AG04449 (cell line): ENCODE measurements at regions not wholly inside any gene's neighbourhood (a gene's known extent, or its start where the extent isn't known, plus 50 kb on each side); places are given as distances from the start of the nearest gene placed in this dataset.

Experiments
- CTCF ChIA-PET: fragments of 350-600 bp; formaldehyde crosslinking; extraction: SDS; loops from one replicate; lab custom pipeline; 2021; ENCODE audit warnings: antibody characterized with exemption; lab: Yijun Ruan, JAX
- POLR2A ChIA-PET: fragments of 400-600, 350-600 bp; formaldehyde crosslinking; extraction: SDS; loops from one replicate; lab custom pipeline; 2020; ENCODE audit warnings: antibody characterized with exemption, inconsistent platforms; lab: Yijun Ruan, JAX
- DNase-seq: peaks from one replicate; pipeline ENCODE4 v3.0.0-alpha.2; 2010; ENCODE audit warnings: low read depth, low spot score
- H3K4me3 ChIP-seq: 2 replicates; pipeline ENCODE4 v1.5.1; 2011; ENCODE audit warnings: low read depth, mild to moderate bottlenecking, control low read depth, low read length
- CTCF ChIP-seq: IDR thresholded peaks from one replicate; pipeline ENCODE4 v1.5.1; 2011; ENCODE audit warnings: mild to moderate bottlenecking, moderate library complexity, low read length, control low read depth, inconsistent platforms; ENCODE audit not compliant: insufficient read depth; ENCODE audit errors: missing control alignments

DNA sequence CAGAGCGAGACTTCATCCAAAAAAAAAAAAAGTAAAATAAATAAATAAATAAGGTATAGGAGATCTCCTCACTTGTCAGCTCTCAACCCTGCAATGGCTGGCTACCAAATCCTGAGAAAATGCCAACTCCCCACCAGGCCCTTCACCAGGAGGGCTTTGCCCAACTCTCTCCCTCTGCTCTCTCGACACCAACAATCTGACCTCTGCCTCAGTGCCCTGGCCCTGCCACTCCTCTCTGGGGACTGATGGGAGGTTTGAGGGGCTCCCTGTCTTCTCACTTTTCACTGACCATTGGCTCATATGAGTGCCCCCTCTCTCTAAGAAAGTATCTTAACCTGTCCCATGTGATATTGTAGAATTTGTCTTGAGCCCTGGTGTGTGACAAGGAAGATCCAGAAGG lies 52.6 kb upstream of the SH3PXD2B start:
- ChIA-PET CTCF (no interaction called here), POLR2A (no interaction called here)
- DNase-seq: no peak
- no peak for TF ChIP-seq CTCF
- no peak overlapping the region for H3K4me3 ChIP-seq

- DNase-seq: no peak
- CTCF ChIA-PET: no interaction called here
- no peak overlapping the region for H3K4me3 ChIP-seq
- POLR2A ChIA-PET: no interaction called here
- no peak for TF ChIP-seq CTCF
Measured at GRCh38 chr5:172506251-172506650, 51.9 kb upstream of the SH3PXD2B start.

DNA sequence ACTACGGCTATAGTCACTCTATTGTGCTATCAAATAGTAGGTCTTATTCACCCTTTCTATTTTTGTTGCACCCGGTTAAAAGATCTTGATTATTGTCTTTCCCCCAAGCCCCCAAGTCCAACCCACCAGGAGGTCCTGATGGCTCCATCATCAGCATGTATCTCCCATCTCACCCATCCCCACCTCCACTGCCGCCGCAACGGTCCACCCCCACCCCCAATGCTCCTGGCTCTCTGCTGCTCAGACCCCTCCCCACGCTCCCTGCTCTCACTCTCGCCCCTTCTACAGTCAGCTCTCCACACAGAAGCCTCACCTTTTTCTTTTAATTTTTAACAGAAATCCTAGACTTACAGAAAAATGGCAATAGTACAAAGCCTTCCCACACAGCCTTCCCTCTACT lies 51.5 kb upstream of the SH3PXD2B start:
- ChIA-PET CTCF (no interaction called here), POLR2A (no interaction called here)
- no peak for TF ChIP-seq CTCF
- no peak for DNase-seq
- no peak overlapping the region for H3K4me3 ChIP-seq

DNA sequence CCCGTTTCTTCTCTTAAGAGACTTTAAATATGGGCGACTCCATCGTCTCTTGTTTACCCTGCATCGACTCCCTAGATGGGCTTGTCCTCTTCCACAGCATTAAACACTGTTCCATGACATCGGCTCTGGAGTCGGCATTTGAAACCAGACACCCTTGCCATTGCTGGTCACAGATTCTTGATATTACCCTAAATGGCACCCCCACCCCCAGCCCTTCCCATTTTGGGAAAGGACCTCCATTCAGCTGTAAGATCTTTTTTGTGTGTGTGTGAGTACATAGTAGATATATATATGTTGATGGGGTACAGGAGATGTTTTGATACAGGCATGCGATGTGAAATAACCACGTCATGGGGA lies 51.1 kb upstream of the SH3PXD2B start:
- ChIA-PET CTCF (no interaction called here), POLR2A (no interaction called here)
- H3K4me3 ChIP-seq: no peak overlapping the region
- no peak for DNase-seq
- TF ChIP-seq CTCF: no peak

GRCh38 chr5:172504701-172505402 lies 50.5 kb upstream of the SH3PXD2B start:
- TF ChIP-seq CTCF: no peak
- CTCF ChIA-PET: interaction anchor here (0.9 to 1.0 kb wide), 2 partner anchors 19 to 22 kb away, joined by 4 read pairs; no protein-coding TSS in a partner anchor
- no peak for DNase-seq
- H3K4me3 ChIP-seq: no peak overlapping the region
- POLR2A ChIA-PET: no interaction called here

DNA sequence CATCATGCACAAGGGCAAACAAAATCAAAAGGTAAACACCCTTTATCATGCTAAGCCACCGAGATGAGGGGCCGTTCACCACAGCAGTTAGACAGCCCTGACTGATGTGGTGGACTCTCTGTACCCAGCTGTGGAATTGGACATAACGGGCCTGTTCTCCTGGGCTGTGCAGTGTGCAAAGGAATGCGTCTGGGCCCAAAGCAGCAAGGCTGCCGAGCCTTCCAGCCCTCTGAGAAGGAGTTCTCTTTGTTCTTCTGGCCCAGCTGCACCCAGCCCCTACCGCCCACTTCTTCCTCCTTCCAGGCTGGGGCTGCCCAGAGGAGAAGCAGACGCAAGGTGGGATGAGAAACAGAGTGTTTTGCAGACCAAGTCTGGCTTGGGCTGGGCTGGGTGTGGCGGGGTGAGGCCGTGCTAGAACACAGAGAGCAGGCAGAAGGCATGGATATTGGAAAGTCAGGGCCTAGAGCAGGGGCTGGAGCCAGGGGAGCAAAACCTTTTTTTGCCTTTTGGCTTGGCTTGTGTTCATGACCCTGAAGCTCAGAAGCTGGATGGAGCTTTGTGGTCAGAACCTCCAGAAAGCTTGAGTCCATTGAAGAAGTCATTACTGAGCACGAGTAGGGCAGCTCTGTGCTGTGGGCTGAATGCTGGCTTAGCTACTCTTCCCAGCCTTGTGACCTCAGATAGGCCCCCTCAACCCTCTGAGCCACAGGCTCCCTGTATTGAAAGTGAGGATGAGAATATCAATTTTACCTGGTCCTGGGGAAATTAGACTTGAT lies 49.8 kb upstream of the SH3PXD2B start:
- ChIA-PET POLR2A (no interaction called here), CTCF (interaction anchor here (0.9 to 1.0 kb wide), 2 partner anchors 20 to 21 kb away, joined by 4 read pairs; no protein-coding TSS in a partner anchor)
- no peak overlapping the region for H3K4me3 ChIP-seq
- DNase-seq: no peak
- TF ChIP-seq CTCF: no peak
